IPS DF 4.7 (cell line): ENCODE measurements at regions not wholly inside any gene's neighbourhood (a gene's known extent, or its start where the extent isn't known, plus 50 kb on each side); places are given as distances from the start of the nearest gene placed in this dataset.
"Not testable (repeated sequence)": the region's sequence is repeated elsewhere in the genome, so short reads cannot be mapped to it uniquely, and the experiment has no call there.

ENCODE experiments used
- DNase-seq: peaks from one replicate; pipeline ENCODE4 v3.0.0-alpha.2; 2013; ENCODE audit warnings: low spot score; ENCODE audit errors: extremely low read depth

DNA sequence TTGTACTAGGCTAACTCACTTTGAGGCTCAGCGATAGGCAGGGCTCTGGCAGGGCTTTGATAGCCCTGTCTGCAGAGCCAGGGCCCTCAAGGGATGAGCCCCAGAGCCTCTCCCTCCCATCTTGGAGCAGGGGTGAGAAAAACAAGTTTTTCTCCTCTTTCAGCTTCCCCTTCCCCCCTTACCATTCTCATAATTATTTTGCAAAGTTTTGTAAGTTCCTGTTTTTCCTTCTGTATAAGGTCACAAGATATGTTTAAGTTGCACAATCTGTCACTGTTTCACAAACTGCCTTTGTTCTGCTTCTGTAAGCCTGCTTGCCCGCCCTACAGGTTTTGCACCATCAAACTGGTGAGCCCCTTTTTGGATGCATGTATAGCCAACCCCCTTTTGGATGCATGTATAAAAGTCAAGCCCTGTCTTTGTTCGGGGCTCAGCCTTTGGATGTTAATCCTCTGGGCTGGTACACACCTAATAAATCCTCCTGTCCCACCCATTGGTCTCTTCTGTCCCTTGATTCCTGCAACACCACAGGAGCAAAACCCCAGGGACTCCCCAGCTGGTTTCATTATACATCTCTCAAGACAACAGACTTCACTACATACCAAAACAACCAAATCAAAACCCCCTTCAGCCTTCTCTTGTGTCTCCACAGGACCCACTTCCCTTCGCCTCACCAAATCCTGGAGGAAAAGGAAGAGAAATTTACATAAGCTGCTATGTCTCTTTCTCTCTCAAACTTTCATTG is 52.5 kb upstream of the RESF1 start:
- DNase-seq = no peak

DNA sequence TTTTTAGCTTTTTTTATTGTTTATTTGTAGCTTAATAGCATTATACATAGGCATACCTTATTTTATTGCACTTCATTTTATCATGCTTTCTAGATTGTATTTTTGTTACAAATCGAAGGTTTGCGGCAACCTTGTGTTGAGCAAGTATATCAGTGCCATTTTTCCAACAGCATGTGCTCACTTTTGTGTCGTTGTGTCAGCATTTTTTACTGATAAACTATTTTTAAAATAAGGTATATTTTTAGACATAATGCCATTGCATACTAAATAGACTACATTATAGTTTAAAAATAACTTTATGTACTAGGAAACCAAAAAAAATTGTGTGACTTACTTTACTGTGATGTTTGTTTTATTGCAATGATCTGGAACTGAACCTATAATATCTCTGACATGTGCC is 56.2 kb upstream of the RESF1 start:
- DNase-seq = no peak

DNA sequence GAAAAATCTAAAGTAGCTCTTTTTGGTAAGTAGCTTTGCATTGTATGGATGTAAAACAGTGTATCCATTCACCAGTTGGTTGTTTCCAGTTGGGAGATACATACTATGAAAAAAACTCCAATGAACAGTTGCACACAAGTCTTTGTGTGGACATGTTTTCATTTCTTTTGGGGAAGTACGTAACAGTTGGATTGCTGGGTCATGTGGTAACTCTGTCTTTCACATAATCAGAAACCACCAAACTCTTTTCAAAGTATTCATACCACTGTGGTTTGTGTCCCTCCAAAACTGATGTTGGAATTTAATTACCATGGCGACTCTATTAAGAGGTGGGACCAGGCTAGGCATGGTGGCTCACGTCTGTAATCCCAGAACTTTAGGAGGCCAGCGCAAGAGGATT is 58.9 kb upstream of the RESF1 start:
- DNase-seq = no peak

DNA sequence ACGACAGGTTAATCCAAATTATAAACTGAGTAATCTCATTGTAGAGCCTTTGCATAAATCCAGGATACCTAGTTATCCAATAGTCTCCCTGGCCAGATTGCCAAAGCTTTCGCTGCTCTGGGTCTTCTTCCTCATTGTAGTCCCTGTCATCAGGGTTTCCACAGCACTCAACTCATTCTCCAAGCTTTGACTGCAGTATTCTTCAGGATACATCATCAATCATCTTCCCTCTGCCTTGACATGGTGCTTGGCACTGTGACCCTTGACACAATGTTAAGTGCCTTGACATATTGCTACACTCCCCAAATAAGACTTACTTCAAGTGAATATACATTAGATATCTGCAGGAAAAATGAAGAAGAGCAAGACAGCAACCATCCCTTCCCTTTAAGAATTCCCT is 60.1 kb upstream of the RESF1 start:
- DNase-seq = no peak

DNA sequence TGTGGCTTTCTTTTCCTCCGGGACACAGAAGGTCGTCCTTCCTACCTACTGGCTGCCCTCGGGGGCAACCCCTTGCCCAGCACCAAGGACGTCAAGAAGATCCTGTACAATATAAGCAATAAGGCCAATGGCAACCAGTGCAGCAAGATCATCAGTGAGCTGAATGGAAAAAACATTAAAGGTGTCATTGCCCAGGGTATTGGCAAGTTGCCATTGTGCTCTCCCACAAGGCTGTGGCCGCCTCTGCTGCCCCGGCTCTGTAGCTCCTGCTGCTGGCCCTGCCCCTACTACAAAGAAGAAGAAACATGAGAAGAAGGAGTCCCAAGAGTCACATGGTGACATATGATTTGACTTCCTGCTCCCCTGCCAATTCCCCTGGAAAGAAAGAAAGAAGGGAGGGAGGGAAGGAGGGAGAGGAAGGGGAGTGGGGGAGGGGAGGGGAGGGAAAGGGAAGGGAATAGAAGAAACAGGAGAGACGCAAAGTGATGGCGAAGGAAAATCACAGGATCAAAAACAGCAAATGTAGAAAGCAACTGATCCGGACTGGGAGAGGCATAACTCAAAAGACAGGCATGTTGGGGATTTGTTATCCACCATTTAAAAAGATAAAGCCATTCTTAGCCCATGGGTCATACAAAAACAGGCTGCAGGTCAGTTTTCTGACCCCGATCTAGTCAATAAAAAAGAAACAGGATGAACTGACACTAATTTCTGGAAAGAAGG is 61.3 kb upstream of the RESF1 start:
- DNase-seq = no peak

DNA sequence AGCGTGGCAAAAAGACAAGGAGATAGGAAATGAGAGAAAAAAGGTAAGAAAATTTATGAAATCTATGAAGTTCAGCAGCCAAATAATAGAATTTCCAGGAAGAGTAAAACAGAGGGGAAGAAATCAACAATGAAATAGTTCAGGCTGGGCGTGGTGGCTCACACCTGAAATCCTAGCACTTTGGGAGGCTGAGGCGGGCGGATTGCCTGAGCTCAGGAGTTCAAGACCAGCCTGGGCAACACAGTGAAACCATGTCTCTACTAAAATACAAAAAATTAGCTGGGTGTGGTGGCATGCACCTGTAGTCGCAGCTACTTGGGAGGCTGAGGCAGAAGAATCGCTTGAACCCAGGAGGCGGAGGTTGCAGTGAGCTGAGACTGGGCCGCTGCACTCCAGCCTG is 62.1 kb upstream of the RESF1 start:
- not testable (repeated sequence) for DNase-seq

DNA sequence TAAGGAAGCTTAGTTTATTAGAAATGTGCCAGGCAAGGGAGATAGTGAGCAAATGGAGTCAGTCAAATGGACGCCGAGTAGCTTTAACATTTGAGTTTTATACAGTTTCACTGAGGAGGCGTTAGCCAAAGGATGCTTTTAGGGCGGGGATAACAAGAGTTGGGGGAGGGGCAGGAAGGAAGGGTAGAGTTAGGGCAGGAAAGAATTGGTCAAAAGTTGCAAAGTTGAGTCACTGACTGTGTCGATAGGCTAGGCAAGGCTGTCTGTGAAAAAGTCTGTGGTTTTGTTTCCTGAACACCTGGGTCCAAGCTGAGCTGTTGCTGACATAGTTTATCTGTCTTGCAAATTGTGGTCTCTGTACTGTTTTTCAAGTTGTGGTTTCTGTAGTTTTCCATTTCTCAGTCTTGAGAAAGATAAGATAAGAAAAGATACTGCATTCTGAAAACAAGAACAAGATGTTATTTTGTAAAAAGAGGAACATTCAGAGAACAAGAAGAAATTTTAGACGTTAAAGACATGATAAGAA is 62.6 kb upstream of the RESF1 start:
- no peak for DNase-seq

DNA sequence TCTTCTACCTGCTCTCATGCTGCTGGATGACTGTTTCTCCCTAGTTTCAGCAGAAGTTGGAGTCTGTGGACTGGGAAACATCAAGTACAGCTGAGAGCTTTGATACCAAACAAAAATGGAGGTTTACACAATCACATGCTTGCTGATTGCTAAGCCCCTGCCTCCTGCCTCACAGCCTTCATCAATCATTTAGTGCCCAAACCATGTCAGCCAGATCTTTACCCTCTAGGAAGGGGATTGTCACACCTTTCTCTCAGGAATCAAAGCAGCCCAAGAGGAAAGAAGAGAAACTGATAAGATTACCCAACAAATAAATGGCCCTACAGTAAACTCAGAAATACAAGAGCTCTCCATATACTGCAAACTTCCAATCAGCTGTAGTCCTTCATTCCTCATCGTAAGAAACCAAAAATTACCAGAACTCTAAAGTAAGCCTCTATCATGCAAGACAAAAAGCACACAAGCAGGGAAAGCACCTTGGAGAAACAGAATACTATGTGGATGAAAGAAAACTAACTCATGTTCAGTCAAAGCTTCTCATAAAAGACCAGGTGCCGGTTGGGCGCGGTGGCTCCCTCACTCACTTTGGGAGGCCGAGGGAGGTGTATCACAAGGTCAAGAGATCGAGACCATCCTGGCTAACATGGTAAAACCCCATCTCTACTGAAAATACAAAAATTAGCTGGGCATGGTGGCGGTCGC is 63.6 kb upstream of the RESF1 start:
- DNase-seq = no peak

DNA sequence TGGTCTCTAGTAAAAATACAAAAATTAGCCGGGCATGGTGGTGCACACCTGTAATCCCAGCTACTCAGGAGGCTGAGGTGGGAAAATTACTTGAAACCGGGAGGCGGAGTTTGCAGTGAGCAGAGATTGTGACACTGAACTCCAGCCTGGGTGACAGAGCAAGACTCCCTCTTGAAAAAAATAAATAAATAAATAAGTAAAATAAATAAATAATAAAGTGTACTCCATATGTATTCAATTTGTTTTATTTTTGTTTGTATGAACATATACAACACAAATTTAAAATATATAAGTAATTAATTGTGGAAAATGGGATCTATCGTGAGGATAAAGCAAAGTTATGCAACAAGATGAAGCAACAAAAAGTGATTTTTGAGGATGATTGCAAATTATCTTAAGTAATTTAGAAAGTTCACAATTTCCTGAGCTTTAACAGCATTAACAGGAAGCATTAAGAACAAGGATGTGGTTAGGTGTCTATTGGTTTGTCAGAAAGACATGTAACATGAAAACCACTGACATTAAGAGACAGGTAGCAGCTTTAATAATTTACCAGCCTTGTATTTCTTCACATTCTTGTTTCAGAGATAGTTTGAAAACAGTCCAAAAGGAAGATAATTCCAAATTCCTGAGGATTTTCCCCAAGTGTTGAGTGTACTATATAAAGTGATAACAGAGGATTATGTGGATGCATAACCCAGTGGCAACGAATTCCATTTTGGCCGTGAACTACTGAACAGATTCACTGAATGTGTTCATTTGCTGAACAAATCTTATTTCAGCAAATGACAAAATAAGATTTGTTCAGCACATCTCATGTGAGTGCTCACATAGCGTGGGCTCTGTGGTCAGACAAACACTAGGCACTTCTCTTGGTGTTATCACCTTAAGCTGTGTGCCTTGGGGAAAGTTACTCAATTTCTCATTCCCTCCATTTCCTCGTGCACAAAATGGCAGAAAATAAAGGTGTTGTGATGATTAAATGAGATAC is 68.6 kb upstream of the RESF1 start:
- DNase-seq = no peak

DNA sequence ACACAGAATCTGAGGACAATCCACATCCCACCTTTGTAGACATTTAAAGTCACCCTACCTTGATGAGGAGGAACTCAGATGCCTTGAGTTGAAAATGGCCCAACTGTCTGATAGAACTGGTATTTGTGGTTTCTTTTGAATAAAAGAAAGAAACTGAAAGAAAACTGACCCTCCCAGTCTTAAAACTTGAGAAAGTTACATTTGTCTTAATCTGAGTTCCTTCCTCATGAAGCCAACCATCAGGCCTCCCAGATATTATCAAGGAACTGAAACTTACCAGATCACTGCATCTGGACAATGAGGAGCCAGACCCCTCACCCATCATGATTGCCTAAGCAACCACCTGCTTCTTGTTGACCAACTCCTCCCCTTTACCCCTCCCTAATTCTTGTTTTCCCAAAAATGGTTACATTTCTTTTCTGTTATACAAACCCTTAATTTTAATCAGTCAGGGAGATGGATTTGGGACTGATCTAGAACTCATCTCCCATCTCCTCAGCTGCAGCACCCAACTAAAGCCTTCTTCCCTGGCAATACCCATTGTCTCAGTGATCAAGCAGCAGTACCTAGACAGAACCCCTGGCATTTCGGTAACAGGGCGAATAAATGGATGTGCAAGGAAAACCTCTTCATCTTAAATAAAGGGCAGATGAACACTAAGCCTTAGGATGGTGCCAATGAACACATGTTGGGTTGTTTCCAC is 72.0 kb upstream of the RESF1 start:
- no peak for DNase-seq

DNA sequence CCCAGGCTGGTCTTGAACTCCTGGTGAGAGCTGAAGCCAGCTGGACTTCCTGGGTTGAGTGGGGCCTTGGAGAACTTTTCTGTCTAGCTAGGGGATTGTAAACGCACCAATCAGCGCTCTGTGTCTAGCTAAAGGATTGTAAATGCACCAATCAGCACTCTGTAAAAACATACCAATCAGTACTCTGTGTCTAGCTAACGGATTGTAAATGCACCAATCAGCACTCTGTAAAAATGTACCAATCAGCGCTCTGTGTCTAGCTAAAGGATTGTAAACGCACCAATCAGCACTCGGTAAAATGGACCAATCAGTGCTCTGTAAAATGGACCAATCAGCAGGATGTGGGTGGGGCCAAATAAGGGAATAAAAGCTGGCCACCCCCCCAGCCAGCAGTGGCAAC is 76.5 kb upstream of the RESF1 start:
- DNase-seq = not testable (repeated sequence)

DNA sequence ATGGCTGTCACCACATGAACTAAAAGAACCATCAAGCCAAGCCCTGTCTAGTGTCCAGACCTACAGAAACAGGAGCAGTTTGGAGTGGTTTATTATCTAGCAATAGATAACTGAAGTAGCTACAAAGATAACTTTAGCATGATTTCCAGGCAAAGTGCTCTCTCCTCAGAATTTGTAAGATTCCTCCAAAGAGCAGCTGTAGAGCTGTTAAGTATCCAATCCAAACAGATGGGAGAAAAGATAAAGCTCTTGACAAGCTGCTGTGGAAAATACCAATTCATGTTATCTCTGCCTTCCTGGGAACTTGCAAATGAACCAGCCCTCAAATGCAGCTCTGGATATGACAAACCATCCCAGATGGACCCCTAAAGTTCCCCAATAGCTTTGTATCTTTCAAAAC is 78.9 kb upstream of the RESF1 start:
- DNase-seq = no peak

DNA sequence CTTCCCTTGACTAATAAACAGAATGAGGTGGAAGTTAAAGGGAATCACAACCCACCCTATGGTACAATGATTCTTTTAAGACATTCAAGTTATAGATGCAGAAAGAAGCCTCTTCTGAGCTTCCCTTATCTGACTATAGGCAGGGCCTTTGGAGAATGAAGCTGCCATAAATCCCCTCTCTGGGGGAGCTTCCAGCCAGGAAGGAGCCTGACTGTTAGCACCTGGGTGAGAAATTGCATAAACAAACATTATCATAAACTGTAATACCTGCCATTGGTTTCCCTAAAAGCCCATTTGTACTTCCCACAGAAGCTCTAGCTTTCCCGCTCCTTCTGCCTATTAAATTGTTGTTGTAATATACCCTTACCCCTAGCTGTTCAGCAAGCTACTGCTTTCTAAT is 81.3 kb upstream of the RESF1 start:
- DNase-seq = no peak

DNA sequence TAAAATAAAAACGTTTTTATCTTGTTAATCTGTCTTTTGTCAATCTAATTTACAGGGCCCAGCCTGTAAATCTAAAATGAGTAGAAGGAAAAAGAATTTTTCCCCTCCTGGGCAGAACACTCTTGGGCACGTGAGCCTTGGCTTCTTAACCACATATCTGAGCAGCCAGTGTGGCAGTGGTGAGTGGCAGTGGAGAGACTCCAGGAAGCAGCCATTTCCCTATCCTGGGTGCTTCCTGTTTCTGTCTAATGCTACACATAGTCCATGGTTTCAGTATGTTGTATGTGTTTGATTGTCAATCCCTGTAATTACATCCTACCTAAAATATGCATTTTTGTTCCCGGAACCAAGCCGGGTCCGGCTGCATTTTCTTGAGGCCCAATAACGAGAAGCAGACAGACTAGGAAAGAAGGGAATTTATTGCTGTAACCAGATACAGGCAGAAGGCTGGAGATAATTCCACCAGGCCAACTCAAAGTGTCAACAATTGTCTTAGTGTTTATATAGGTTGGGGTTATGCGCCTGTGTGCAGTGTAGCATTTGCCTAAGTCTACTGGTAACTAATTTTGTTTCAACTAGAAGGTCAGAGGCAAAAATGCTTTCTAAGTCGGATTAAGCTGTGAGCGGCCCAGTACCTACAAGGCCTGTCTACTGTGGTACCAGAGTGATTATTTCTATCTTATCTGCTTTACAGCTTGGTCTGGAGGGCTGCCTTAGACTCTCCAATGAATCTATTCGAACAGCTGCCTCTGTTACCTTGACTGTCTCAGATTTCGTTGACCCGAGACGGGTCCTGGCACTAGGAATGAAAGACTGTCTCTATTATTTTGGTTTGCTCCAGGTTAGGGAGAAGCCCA is 82.4 kb upstream of the RESF1 start:
- DNase-seq = no peak

DNA sequence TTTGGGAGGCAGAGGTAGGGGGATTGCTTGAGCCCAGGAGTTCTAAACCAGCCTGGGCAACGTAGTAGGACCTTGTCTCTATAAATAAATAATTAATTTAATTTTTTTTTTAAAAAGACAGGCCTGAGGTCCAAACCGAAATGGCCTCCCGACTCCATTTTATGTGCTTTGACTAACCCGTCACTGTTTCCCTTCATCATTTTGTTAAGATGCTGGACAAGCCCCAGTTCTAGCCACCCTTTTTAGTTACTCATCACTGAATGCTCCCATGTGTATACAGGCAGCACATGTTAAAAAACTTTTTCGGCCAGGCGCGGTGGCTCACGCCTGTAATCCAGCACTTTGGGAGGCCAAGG is 83.6 kb upstream of the RESF1 start:
- DNase-seq = no peak

DNA sequence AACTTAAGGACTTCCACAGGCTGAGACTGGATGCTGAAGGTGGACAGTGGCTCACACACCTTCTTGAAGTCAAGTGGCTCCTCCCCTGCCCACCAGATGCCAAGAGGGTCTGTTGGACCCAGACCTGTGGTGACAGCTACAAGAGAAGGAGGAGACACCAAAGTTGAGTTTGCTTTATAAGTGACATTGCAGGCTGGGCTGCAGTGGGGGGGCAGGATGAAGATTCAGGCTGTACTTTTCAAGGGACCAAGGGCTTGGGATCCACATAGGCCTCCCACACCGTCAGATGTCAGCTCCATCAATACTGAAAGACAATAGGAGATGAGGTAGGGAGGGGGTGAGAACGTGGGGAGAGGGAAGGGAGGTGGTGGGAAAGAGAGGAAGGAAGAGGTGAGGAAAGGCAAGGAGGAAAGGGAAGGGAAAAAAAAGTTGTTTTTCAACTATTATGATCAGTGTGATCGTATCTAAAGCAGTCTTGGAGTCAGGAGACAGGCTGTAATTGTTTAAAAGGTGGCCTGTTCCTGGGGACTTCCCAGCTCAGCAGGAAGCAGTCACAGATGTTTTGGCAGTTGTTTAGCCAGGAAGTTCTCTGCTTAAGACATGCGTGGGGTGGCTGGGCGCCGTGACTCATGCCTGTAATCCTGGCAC is 84.1 kb upstream of the RESF1 start:
- DNase-seq = no peak

DNA sequence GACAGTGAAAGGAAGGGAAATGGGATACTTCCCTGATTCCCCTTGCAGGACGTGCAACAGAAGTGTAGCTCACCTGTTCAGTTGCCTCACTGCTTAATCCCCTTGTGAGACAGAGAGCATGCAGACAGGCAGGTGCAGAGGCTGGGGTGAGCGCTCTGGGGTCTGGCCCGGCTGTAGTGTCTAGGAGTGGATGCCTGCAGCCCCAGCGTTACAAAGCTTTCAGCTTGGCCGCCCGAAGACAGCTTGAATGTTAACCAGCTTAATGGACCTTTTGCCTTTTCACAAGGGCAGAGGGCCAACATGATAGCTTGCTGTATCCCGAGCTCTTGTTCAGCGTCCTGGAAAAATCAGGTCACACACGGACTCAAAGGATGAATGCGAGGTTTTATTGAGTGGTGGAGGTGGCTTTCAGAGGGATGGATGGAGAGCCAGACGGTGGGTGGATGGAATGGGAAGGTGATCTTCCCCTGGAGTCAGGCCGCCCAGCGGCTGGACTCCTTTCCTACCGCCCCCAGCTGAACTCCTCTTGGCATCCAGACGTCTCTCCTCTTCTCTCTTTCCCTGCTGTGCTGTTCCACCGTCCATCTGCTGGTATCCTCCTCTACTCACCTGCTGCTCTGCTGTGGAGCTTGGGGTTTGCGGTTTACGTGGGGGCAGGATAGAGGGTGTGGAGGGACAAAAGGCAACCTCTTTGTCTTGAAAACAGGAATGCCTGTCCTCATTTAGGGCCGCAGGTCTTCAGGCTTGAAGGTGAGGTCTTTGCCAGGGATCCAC is 86.2 kb upstream of the RESF1 start:
- DNase-seq = no peak

DNA sequence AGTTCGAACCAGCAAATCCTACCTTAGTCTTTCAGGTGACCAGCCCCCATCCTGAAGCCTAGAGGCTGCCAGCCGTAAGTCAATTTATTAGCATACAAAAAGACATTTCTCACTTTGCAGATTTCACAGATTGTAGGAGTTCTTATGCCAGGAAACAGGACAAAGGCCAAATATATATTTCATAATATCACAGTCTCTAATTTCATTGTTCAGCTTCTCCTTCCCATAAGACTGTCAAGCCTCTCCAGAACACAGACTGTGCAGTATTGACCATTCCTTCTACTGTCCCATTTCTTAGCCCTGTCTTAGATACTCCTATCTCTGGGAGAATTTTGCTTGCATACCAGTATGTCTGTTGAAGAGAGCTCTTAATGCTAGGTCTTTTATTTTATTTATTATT is 89.2 kb upstream of the RESF1 start:
- DNase-seq = no peak
